HL-60 (cell line): ENCODE measurements at regions not wholly inside any gene's neighbourhood (a gene's known extent, or its start where the extent isn't known, plus 50 kb on each side); places are given as distances from the start of the nearest gene placed in this dataset.

Experiments
- DNase-seq, 2 experiments: peaks; one replicate each; pipeline ENCODE4 v3.0.0-alpha.2; 2010 to 2020; ENCODE audit warnings: low read depth in 1 of 2, low spot score in 1 of 2
- H3K27ac ChIP-seq: fragments of 250-450 bp; sonication (Bioruptor Pico); replicated peaks from 2 replicates; pipeline ENCODE4 v1.5.1; 2020; ENCODE audit warnings: mild to moderate bottlenecking, moderate library complexity
- H3K27me3 ChIP-seq: fragments of 250-450 bp; sonication (Bioruptor Pico); 2 replicates; pipeline ENCODE4 v1.5.1; 2021; ENCODE audit warnings: mild to moderate bottlenecking, moderate library complexity; ENCODE audit not compliant: insufficient read depth, poor library complexity, severe bottlenecking
- H3K4me3 ChIP-seq: replicated peaks from 2 replicates; pipeline ENCODE4 v1.5.1; 2011; ENCODE audit warnings: mild to moderate bottlenecking, control low read depth, low read length; ENCODE audit not compliant: insufficient read depth
- CTCF ChIP-seq: IDR thresholded peaks from one replicate; pipeline ENCODE4 v1.5.1; 2011; ENCODE audit warnings: low read length, control low read depth, inconsistent platforms; ENCODE audit not compliant: insufficient read depth
- GABPA ChIP-seq: IDR thresholded peaks from 2 replicates; pipeline ENCODE4 v1.6.1; 2012; ENCODE audit warnings: low read depth
- POLR2AphosphoS5 ChIP-seq: IDR thresholded peaks from 2 replicates; pipeline ENCODE4 v1.6.1; 2012; ENCODE audit warnings: low read depth
- SPI1 ChIP-seq: IDR thresholded peaks from 2 replicates; pipeline ENCODE4 v1.6.1; 2012; ENCODE audit warnings: low read depth, mild to moderate bottlenecking, borderline replicate concordance
- TF ChIP-seq, protein P1 (sequence below): IDR thresholded peaks from 2 replicates; pipeline ENCODE4 v1.6.1; 2012; ENCODE audit warnings: low read depth; ENCODE audit not compliant: insufficient replicate concordance

GRCh38 chr12:30218073-30218472, 434.3 kb upstream of the TMTC1 start:
- no peak for DNase-seq
- Histone ChIP-seq H3K27ac (no peak overlapping the region), H3K27me3 (no peaks in the 10 kb centered on the region), H3K4me3 (no peak overlapping the region)
- TF ChIP-seq CTCF (no peak), GABPA (no peak), POLR2AphosphoS5 (no peak), SPI1 (no peak)
- TF ChIP-seq, protein P1, sequence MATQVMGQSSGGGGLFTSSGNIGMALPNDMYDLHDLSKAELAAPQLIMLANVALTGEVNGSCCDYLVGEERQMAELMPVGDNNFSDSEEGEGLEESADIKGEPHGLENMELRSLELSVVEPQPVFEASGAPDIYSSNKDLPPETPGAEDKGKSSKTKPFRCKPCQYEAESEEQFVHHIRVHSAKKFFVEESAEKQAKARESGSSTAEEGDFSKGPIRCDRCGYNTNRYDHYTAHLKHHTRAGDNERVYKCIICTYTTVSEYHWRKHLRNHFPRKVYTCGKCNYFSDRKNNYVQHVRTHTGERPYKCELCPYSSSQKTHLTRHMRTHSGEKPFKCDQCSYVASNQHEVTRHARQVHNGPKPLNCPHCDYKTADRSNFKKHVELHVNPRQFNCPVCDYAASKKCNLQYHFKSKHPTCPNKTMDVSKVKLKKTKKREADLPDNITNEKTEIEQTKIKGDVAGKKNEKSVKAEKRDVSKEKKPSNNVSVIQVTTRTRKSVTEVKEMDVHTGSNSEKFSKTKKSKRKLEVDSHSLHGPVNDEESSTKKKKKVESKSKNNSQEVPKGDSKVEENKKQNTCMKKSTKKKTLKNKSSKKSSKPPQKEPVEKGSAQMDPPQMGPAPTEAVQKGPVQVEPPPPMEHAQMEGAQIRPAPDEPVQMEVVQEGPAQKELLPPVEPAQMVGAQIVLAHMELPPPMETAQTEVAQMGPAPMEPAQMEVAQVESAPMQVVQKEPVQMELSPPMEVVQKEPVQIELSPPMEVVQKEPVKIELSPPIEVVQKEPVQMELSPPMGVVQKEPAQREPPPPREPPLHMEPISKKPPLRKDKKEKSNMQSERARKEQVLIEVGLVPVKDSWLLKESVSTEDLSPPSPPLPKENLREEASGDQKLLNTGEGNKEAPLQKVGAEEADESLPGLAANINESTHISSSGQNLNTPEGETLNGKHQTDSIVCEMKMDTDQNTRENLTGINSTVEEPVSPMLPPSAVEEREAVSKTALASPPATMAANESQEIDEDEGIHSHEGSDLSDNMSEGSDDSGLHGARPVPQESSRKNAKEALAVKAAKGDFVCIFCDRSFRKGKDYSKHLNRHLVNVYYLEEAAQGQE = no peak

- TF ChIP-seq SPI1 (no peak), GABPA (no peak)
- TF ChIP-seq, protein P1 = no peak
- no peak for DNase-seq
These were observed 429.4 kb upstream of the TMTC1 start for GRCh38 chr12:30213166-30213565.

DNA sequence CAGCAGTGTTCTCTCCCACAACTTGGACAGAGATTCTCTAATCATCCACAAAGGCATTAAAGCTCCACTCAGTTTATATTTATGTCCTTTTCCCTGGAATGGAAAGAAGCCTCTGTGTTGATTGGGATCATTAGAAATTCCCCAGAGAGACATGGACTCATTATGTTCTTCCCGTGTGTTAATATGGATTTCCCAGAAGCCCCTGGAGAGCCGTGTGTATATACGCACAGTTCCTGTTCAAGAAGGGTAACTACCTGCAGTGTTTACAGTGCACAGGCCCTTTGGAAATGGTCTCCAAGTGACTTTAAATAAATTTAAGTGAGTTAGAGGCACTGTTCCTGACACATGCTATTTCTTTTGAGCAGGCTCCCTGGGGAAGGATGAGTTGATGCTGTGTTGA, 428.0 kb upstream of the TMTC1 start:
- no peak for DNase-seq
- TF ChIP-seq GABPA (no peak), POLR2AphosphoS5 (no peak), CTCF (no peak), SPI1 (no peak)
- TF ChIP-seq, protein P1 = no peak
- no peak overlapping the region for H3K27ac ChIP-seq

More at GRCh38 chr12:30213166-30213565, 429.4 kb upstream of the TMTC1 start:
- no peaks in the 10 kb centered on the region for H3K27me3 ChIP-seq
- H3K4me3 ChIP-seq = no peak overlapping the region
- no peak overlapping the region for H3K27ac ChIP-seq

GRCh38 chr12:30203981-30204380, 420.2 kb upstream of the TMTC1 start:
- peaks cover 2% of the 10 kb centered on the region for H3K27me3 ChIP-seq
- DNase-seq = no peak
- TF ChIP-seq POLR2AphosphoS5 (no peak), SPI1 (no peak), GABPA (no peak), CTCF (no peak)
- TF ChIP-seq, protein P1 = no peak
- H3K27ac ChIP-seq = no peak overlapping the region
- no peak overlapping the region for H3K4me3 ChIP-seq

More for the DNA sequence above, 428.0 kb upstream of the TMTC1 start:
- no peaks in the 10 kb centered on the region for H3K27me3 ChIP-seq
- no peak overlapping the region for H3K4me3 ChIP-seq
